Calu3 (cell line): ENCODE measurements at regions not wholly inside any gene's neighbourhood (a gene's known extent, or its start where the extent isn't known, plus 50 kb on each side); places are given as distances from the start of the nearest gene placed in this dataset.

Source experiments
- BruUV-seq: library from RNA; stranded (reverse); fragments of 400-500 nt; replicated peaks from 2 replicates; lab custom pipeline; 2021; lab: Mats Ljungman, UMichigan
- CTCF ChIA-PET: fragments of 300-600 bp; sonication (Branson Sonifier 250); formaldehyde crosslinking; loops from one replicate; lab custom pipeline; 2022; ENCODE audit warnings: antibody characterized with exemption; lab: Charles Lee
- DNase-seq: peaks from one replicate; pipeline ENCODE4 v3.0.0; 2022
- H3K27ac Mint-ChIP-seq: one replicate; pipeline ENCODE4 v1.8.0; 2022; ENCODE audit warnings: mixed read lengths; ENCODE audit not compliant: unreplicated experiment
- H3K27me3 Mint-ChIP-seq: one replicate; pipeline ENCODE4 v1.8.0; 2022; ENCODE audit warnings: mixed read lengths; ENCODE audit not compliant: unreplicated experiment
- H3K36me3 Mint-ChIP-seq: one replicate; pipeline ENCODE4 v1.8.0; 2022; ENCODE audit warnings: mild to moderate bottlenecking, moderate library complexity, mixed read lengths; ENCODE audit not compliant: insufficient read depth, unreplicated experiment
- H3K4me1 Mint-ChIP-seq: one replicate; pipeline ENCODE4 v1.8.0; 2022; ENCODE audit warnings: mild to moderate bottlenecking, low read depth, mixed read lengths; ENCODE audit not compliant: unreplicated experiment
- H3K4me3 Mint-ChIP-seq: one replicate; pipeline ENCODE4 v1.8.0; 2022; ENCODE audit warnings: mild to moderate bottlenecking, low read depth, moderate library complexity, mixed read lengths; ENCODE audit not compliant: unreplicated experiment
- H3K9me3 Mint-ChIP-seq: one replicate; pipeline ENCODE4 v1.8.0; 2022; ENCODE audit warnings: low read depth, mixed read lengths; ENCODE audit not compliant: unreplicated experiment
- intact Hi-C: fragments of 100-400 bp; cut with micrococcal nuclease; formaldehyde crosslinking; loops from one replicate; pipeline ENCODE4 v1.10.0; 2022; ENCODE audit not compliant: unreplicated experiment
- TF ChIP-seq, protein P1 (sequence below): fragments of 200-600 bp; IDR thresholded peaks from one replicate; pipeline ENCODE4 v1.8.0; 2022; ENCODE audit warnings: antibody characterized with exemption; ENCODE audit not compliant: unreplicated experiment

DNA sequence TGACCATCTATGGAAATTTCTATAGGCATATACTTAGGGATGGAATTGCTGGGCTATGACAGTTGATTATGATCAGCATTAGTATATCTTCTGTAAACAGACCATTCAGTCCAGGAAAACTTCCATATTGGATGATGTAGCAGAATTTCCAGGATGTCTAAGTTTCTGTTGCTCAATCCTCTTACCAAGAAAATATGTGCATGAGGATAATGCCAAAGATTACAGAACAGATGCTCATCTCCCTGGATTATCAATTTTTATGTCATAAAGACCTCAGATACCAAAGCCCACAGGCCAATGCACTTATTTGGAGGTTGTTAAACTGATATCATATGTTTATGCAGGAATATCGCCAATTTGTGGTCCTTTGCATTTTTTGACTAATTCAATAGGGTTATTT lies 354.4 kb upstream of the FLRT2 start:
- H3K27ac Mint-ChIP-seq: no peak overlapping the region
- H3K36me3 Mint-ChIP-seq: no peaks in the 10 kb centered on the region
- intact Hi-C loops: no loop called here
- no peak overlapping the region for H3K4me3 Mint-ChIP-seq
- CTCF ChIA-PET: no interaction called here
- no peaks in the 10 kb centered on the region for H3K4me1 Mint-ChIP-seq
- DNase-seq: no peak
- no peaks in the 10 kb centered on the region for H3K27me3 Mint-ChIP-seq
- TF ChIP-seq, protein P1, sequence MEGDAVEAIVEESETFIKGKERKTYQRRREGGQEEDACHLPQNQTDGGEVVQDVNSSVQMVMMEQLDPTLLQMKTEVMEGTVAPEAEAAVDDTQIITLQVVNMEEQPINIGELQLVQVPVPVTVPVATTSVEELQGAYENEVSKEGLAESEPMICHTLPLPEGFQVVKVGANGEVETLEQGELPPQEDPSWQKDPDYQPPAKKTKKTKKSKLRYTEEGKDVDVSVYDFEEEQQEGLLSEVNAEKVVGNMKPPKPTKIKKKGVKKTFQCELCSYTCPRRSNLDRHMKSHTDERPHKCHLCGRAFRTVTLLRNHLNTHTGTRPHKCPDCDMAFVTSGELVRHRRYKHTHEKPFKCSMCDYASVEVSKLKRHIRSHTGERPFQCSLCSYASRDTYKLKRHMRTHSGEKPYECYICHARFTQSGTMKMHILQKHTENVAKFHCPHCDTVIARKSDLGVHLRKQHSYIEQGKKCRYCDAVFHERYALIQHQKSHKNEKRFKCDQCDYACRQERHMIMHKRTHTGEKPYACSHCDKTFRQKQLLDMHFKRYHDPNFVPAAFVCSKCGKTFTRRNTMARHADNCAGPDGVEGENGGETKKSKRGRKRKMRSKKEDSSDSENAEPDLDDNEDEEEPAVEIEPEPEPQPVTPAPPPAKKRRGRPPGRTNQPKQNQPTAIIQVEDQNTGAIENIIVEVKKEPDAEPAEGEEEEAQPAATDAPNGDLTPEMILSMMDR: no peak
- no TSS peak for BruUV-seq
- peaks cover 6% of the 10 kb centered on the region for H3K9me3 Mint-ChIP-seq

DNA sequence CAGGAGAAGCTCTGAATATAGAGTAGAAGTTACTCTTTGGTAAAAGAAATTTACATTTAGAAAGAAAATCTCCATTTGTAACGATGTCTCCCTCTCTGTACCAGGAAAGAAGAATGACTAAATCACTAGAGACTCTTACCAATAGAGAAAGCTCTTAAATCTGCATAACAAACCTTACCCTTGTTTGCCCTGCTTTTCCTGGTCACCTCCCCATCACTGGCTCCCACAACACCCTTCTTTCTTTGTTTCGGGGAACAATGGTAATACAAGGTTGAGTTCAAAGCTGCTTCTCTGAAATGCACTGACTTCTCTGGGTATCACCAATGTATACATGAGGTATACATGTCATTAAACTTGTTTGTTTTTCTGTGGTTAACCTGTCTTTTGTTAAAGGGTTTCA lies 351.1 kb upstream of the FLRT2 start:
- H3K4me1 Mint-ChIP-seq: no peaks in the 10 kb centered on the region
- CTCF ChIA-PET: no interaction called here
- H3K4me3 Mint-ChIP-seq: no peak overlapping the region
- no peaks in the 10 kb centered on the region for H3K36me3 Mint-ChIP-seq
- no peak overlapping the region for H3K27ac Mint-ChIP-seq
- TF ChIP-seq, protein P1: no peak
- intact Hi-C loops: no loop called here
- no peaks in the 10 kb centered on the region for H3K27me3 Mint-ChIP-seq
- no TSS peak for BruUV-seq
- DNase-seq: no peak
- H3K9me3 Mint-ChIP-seq: peaks cover 6% of the 10 kb centered on the region

DNA sequence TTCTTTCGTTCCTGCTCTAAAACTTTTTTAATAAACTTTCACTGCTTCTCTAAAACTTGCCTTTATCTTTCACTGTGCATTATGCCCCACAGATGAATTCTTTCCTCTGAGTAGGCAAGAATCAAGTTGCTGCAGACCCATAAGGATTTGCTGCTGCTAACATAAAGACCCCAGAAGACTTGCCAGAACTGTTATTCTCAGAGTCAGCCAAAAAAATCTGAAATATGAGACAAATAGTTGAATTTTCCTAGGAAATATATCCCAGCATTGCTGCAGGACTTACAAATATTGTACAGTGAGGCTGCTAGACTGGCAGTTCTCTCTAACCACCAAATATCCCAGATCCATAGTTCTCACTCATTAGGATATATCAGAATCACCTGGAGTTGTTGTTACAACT lies 349.1 kb upstream of the FLRT2 start:
- intact Hi-C loops: no loop called here
- H3K9me3 Mint-ChIP-seq: peaks cover 6% of the 10 kb centered on the region
- CTCF ChIA-PET: no interaction called here
- H3K4me1 Mint-ChIP-seq: no peaks in the 10 kb centered on the region
- H3K27ac Mint-ChIP-seq: no peak overlapping the region
- no peaks in the 10 kb centered on the region for H3K36me3 Mint-ChIP-seq
- no peaks in the 10 kb centered on the region for H3K27me3 Mint-ChIP-seq
- no peak for DNase-seq
- TF ChIP-seq, protein P1: no peak
- BruUV-seq: no TSS peak
- H3K4me3 Mint-ChIP-seq: no peak overlapping the region

DNA sequence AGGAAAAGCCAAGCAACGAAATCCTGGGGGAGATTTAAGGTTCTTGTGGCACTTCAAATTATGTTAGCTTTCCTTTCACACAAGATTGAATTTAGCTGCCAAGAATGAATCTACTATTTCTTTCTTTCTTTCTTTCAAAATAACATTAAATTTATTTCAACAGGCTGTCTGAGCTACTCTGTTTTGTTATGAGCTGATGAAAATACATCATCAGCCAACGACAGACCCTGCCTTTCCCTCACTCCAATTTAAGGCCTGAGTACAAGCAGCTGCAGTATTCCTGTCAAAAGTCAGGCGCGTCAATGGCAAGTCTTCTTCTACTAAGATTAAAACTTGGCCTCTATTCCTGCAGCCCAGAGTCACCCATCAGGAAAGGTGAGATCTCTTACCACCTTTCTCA lies 347.7 kb upstream of the FLRT2 start:
- no peaks in the 10 kb centered on the region for H3K27me3 Mint-ChIP-seq
- no peaks in the 10 kb centered on the region for H3K4me1 Mint-ChIP-seq
- no peak overlapping the region for H3K4me3 Mint-ChIP-seq
- H3K36me3 Mint-ChIP-seq: no peaks in the 10 kb centered on the region
- CTCF ChIA-PET: no interaction called here
- H3K9me3 Mint-ChIP-seq: peaks cover 6% of the 10 kb centered on the region
- TF ChIP-seq, protein P1: no peak
- H3K27ac Mint-ChIP-seq: no peak overlapping the region
- intact Hi-C loops: no loop called here
- no peak for DNase-seq
- no TSS peak for BruUV-seq
